A549 (cell line): ENCODE measurements at regions not wholly inside any gene's neighbourhood (a gene's known extent, or its start where the extent isn't known, plus 50 kb on each side); places are given as distances from the start of the nearest gene placed in this dataset.

Experiments
- ATAC-seq, 2 experiments: fragments of 200-7000 bp in 1 of 2; fragments of >200 bp in 1 of 2; cut with Nextera tagmentation in 1 of 2; cut with Tn5 transposase in 1 of 2; 3 replicates each; pipeline versions ENCODE4 v1.8.0 to v1.9.1; 2018 to 2020; ENCODE audit warnings: mild to moderate bottlenecking in 1 of 2, moderate library complexity in 1 of 2
- CTCF ChIA-PET: fragments of 300-600 bp; sonication (Branson Sonifier 250); formaldehyde crosslinking; extraction: SDS; loops from one replicate; lab custom pipeline; 2021; ENCODE audit warnings: antibody characterized with exemption, inconsistent platforms; lab: Yijun Ruan, JAX
- POLR2A ChIA-PET: fragments of 350-600 bp; formaldehyde crosslinking; extraction: SDS; loops from one replicate; lab custom pipeline; 2021; ENCODE audit warnings: antibody characterized with exemption, inconsistent platforms; lab: Yijun Ruan, JAX
- DNase-seq, 2 experiments: peaks; one replicate each; pipeline versions ENCODE4 v3.0.0 to v3.0.0-alpha.2; 2011 to 2016; ENCODE audit warnings: low read depth in 1 of 2, low spot score in 1 of 2
- FAIRE-seq: peaks from 2 replicates; lab custom pipeline; 2011; peaks lifted over from hg19 to GRCh38; lab: Jason Lieb, UNC
- H3K27ac ChIP-seq, 2 experiments: fragments of >200 bp; sonication (Bioruptor Twin); formaldehyde crosslinking; 3 replicates each; pipeline ENCODE4 v1.5.1; 2016 to 2017
- H3K4me1 ChIP-seq: fragments of >200 bp; sonication (Bioruptor Twin); formaldehyde crosslinking; 3 replicates; pipeline ENCODE4 v1.6.1; 2016
- H3K4me2 ChIP-seq: fragments of >200 bp; sonication (Bioruptor Twin); formaldehyde crosslinking; 3 replicates; pipeline ENCODE4 v1.6.1; 2016
- H3K4me3 ChIP-seq: fragments of >200 bp; sonication (Bioruptor Twin); formaldehyde crosslinking; 3 replicates; pipeline ENCODE4 v1.5.1; 2016
- H3K9me3 ChIP-seq: fragments of >200 bp; sonication (Bioruptor Twin); formaldehyde crosslinking; 3 replicates; pipeline ENCODE4 v1.6.1; 2016
- CEBPB ChIP-seq, 2 experiments: fragments of >200 bp in 1 of 2; sonication (Bioruptor Twin) in 1 of 2; formaldehyde crosslinking in 1 of 2; IDR thresholded peaks; 2 replicates each; pipeline ENCODE4 v1.6.1; 2012 to 2016
- EHF ChIP-seq: fragments of 250-450 bp; sonication (Bioruptor Pico); IDR thresholded peaks from 2 replicates; pipeline ENCODE4 v1.5.0; 2020; ENCODE audit warnings: mild to moderate bottlenecking
- FOSB ChIP-seq: fragments of 250-450 bp; sonication (Bioruptor Pico); IDR thresholded peaks from 2 replicates; pipeline ENCODE4 v1.5.0; 2020; ENCODE audit warnings: mild to moderate bottlenecking, moderate library complexity
- FOSL2 ChIP-seq, 2 experiments: fragments of 450-650 bp in 1 of 2; fragments of >200 bp in 1 of 2; sonication (Bioruptor Twin) in 1 of 2; formaldehyde crosslinking; IDR thresholded peaks; 2 replicates each; pipeline versions ENCODE4 v1.5.0 to v1.6.1; 2016 to 2020; ENCODE audit warnings: mild to moderate bottlenecking in 1 of 2, moderate library complexity in 1 of 2
- GATA3 ChIP-seq: IDR thresholded peaks from 2 replicates; pipeline ENCODE4 v1.6.1; 2012; ENCODE audit warnings: borderline replicate concordance
- HDAC2 ChIP-seq: fragments of 200-600 bp; sonication (generic); IDR thresholded peaks from 2 replicates; pipeline ENCODE4 v1.6.1; 2016
- HEYL ChIP-seq: fragments of 250-450 bp; sonication (Bioruptor Pico); IDR thresholded peaks from 2 replicates; pipeline ENCODE4 v1.8.0; 2021; ENCODE audit warnings: mild to moderate bottlenecking, moderate library complexity
- HOXA7 ChIP-seq: fragments of 250-450 bp; sonication (Bioruptor Pico); IDR thresholded peaks from 2 replicates; pipeline ENCODE4 v1.5.0; 2020; ENCODE audit warnings: mild to moderate bottlenecking, moderate library complexity
- HOXB5 ChIP-seq: fragments of 250-450 bp; sonication (Bioruptor Pico); IDR thresholded peaks from 2 replicates; pipeline ENCODE4 v1.5.0; 2020; ENCODE audit warnings: mild to moderate bottlenecking, moderate library complexity
- KDM5A ChIP-seq: fragments of 200-600 bp; sonication (generic); IDR thresholded peaks from 2 replicates; pipeline ENCODE4 v1.6.1; 2016; ENCODE audit warnings: antibody characterized with exemption, mild to moderate bottlenecking
- MYC ChIP-seq: IDR thresholded peaks from 2 replicates; pipeline ENCODE4 v1.6.1; 2012; ENCODE audit warnings: mild to moderate bottlenecking, inconsistent platforms, low read length, improper control_type of control experiment, borderline replicate concordance
- POLR2A ChIP-seq: IDR thresholded peaks from 2 replicates; pipeline ENCODE4 v1.6.1; 2012; ENCODE audit warnings: mild to moderate bottlenecking, low read length
- RAD21 ChIP-seq, 2 experiments: fragments of >200 bp in 1 of 2; sonication (Bioruptor Twin) in 1 of 2; formaldehyde crosslinking in 1 of 2; IDR thresholded peaks in 1 of 2; conservative IDR thresholded peaks in 1 of 2; 2 replicates in 1 of 2; 3 replicates in 1 of 2; pipeline ENCODE4 v1.6.1; 2012 to 2018; ENCODE audit warnings: inconsistent platforms in 1 of 2
- RCOR1 ChIP-seq: fragments of 150-350 bp; IDR thresholded peaks from 2 replicates; pipeline ENCODE4 v1.6.1; 2014; ENCODE audit warnings: antibody characterized with exemption, low read length, low read depth
- SREBF2 ChIP-seq: fragments of 450-650 bp; IDR thresholded peaks from 2 replicates; pipeline ENCODE4 v1.6.1; 2014; ENCODE audit warnings: mild to moderate bottlenecking, moderate library complexity
- ZFP36 ChIP-seq: fragments of 450-650 bp; IDR thresholded peaks from 2 replicates; pipeline ENCODE4 v1.6.1; 2014; ENCODE audit warnings: borderline replicate concordance; ENCODE audit not compliant: partially characterized antibody
- ZSCAN20 ChIP-seq: fragments of 250-450 bp; sonication (Bioruptor Pico); IDR thresholded peaks from 2 replicates; pipeline ENCODE4 v1.8.0; 2022; ENCODE audit warnings: mild to moderate bottlenecking, moderate library complexity
- WGBS: methylation state at CpG from one replicate; pipeline ENCODE4 v1.1.6; 2017; ENCODE audit errors: missing lambda C conversion rate; 5-methylcytosine and 5-hydroxymethylcytosine counted together
- TF ChIP-seq, protein P1 (sequence below): fragments of 200-600 bp; sonication (generic); IDR thresholded peaks from 2 replicates; pipeline ENCODE4 v1.6.1; 2016; ENCODE audit warnings: antibody characterized with exemption, mild to moderate bottlenecking, moderate library complexity
- TF ChIP-seq, protein P2 (sequence below): fragments of 250-450 bp; sonication (Bioruptor Pico); IDR thresholded peaks from 2 replicates; pipeline ENCODE4 v1.5.0; 2021; ENCODE audit warnings: mild to moderate bottlenecking, moderate library complexity, borderline replicate concordance
- TF ChIP-seq, protein P3 (sequence below): IDR thresholded peaks from 2 replicates; pipeline ENCODE4 v1.6.1; 2012; ENCODE audit warnings: low read depth, borderline replicate concordance
- TF ChIP-seq, protein P4 (sequence below): fragments of >200 bp; sonication (Bioruptor Twin); formaldehyde crosslinking; IDR thresholded peaks from 2 replicates; pipeline ENCODE4 v1.6.1; 2016

DNA sequence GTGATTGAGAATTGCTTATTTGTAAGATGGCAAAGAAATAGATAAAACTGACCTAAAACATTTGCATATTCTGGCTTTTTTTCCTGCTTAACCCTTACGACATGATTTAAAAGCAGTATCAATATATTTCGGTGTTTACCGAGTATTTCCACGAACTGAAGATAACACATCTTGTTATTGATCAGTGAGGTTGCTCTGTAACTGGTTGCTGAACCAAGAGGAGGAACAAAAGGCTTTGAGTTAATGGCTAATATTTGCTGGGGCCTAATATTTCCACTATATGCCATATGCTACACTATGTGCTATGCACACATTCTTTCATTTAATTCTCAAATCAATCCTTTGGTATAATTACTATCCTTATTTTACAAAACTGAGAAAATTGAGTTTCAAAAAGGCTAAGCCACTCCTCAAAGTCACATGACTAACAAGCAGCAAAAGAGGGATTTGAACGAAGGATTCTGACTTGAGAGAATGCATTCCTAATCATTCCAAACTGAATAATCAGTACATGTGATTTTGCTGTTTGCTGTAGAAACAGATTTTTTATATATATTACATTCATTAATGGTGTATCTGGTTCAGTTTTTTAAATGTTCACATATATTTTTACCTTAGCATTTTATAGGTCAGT, 346.0 kb downstream of the USP25 start:
- Histone ChIP-seq H3K9me3 (no peaks in the 10 kb centered on the region), H3K4me2 (no peak overlapping the region), H3K4me3 (no peak overlapping the region), H3K27ac (no peak overlapping the region), H3K4me1 (peaks cover 9% of the 10 kb centered on the region; the same call in 2 of the 3 replicates)
- FAIRE-seq (no peak), DNase-seq (no peak), ATAC-seq (no peak)
- 90% methylated on average over 5 of the region's 5 CpGs for WGBS
- POLR2A ChIA-PET, result no interaction called here
- TF ChIP-seq EHF (no peak), CEBPB (IDR thresholded peaks at IDR 0.05) (no peak), HOXA7 (CRISPR knock-in tag) (no peak), ZSCAN20 (CRISPR knock-in tag) (no peak), POLR2A (no peak), FOSL2 (IDR thresholded peaks at IDR 0.05) (no peak), FOSL2 (CRISPR knock-in tag; IDR thresholded peaks at IDR 0.05) (no peak), ZFP36 (no peak), SREBF2 (no peak), FOSB (no peak), KDM5A (no peak)
- CTCF ChIA-PET, result no interaction called here

DNA sequence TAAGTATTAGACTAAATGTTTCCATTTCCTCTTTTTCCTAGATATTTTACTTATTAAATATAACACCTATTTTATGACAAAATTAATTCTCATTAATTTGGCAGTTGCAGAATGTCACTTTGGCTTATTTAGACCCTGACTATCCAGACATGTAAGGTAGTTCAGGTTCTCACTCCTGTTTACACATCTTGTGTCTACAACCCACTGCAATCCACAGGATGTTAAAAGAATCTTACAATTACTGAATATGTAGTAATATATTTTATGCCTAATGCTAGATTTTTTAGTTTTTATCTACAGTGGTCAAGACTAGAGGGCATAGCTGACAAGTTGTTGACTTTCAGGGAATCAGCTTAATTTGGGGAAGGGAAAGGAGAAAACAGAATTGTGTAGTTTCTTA, 346.7 kb downstream of the USP25 start:
- H3K9me3 ChIP-seq, result no peaks in the 10 kb centered on the region
- no peak for DNase-seq
- TF ChIP-seq, protein P1, sequence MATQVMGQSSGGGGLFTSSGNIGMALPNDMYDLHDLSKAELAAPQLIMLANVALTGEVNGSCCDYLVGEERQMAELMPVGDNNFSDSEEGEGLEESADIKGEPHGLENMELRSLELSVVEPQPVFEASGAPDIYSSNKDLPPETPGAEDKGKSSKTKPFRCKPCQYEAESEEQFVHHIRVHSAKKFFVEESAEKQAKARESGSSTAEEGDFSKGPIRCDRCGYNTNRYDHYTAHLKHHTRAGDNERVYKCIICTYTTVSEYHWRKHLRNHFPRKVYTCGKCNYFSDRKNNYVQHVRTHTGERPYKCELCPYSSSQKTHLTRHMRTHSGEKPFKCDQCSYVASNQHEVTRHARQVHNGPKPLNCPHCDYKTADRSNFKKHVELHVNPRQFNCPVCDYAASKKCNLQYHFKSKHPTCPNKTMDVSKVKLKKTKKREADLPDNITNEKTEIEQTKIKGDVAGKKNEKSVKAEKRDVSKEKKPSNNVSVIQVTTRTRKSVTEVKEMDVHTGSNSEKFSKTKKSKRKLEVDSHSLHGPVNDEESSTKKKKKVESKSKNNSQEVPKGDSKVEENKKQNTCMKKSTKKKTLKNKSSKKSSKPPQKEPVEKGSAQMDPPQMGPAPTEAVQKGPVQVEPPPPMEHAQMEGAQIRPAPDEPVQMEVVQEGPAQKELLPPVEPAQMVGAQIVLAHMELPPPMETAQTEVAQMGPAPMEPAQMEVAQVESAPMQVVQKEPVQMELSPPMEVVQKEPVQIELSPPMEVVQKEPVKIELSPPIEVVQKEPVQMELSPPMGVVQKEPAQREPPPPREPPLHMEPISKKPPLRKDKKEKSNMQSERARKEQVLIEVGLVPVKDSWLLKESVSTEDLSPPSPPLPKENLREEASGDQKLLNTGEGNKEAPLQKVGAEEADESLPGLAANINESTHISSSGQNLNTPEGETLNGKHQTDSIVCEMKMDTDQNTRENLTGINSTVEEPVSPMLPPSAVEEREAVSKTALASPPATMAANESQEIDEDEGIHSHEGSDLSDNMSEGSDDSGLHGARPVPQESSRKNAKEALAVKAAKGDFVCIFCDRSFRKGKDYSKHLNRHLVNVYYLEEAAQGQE, result no peak
- TF ChIP-seq HDAC2 (no peak), MYC (no peak)
- TF ChIP-seq, protein P2, sequence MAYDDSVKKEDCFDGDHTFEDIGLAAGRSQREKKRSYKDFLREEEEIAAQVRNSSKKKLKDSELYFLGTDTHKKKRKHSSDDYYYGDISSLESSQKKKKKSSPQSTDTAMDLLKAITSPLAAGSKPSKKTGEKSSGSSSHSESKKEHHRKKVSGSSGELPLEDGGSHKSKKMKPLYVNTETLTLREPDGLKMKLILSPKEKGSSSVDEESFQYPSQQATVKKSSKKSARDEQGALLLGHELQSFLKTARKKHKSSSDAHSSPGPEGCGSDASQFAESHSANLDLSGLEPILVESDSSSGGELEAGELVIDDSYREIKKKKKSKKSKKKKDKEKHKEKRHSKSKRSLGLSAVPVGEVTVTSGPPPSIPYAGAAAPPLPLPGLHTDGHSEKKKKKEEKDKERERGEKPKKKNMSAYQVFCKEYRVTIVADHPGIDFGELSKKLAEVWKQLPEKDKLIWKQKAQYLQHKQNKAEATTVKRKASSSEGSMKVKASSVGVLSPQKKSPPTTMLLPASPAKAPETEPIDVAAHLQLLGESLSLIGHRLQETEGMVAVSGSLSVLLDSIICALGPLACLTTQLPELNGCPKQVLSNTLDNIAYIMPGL, result no peak
- TF ChIP-seq, protein P3, sequence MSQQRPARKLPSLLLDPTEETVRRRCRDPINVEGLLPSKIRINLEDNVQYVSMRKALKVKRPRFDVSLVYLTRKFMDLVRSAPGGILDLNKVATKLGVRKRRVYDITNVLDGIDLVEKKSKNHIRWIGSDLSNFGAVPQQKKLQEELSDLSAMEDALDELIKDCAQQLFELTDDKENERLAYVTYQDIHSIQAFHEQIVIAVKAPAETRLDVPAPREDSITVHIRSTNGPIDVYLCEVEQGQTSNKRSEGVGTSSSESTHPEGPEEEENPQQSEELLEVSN, result no peak
- TF ChIP-seq, all 56 proteins: peak for 0
- CTCF ChIA-PET, result no interaction called here
- H3K4me1 ChIP-seq, result peaks cover 9% of the 10 kb centered on the region; the same call in 2 of the 3 replicates
- H3K4me3 ChIP-seq, result no peak overlapping the region
- H3K4me2 ChIP-seq, result no peak overlapping the region
- POLR2A ChIA-PET, result no interaction called here
- FAIRE-seq (no peak), ATAC-seq (no peak)
- H3K27ac ChIP-seq, result no peak overlapping the region

DNA sequence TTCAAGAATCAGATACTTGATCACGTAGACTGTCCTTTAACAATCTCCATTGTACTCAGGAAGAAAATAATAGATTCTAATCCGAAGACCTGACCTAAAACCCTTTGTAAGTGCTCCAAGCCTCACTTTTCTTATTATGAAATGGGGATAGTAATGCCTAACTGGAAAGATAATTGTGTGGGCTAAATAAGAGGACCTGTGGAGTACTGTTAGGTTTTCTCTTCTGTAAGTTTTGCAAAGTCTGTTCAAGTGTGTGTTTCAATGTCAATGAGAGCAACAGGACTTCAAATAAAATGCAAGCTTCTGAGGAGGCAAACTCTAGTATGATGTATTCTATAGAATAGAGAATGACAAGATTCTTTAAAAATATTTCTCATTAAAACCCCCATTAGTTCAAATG, 348.6 kb downstream of the USP25 start:
- ATAC-seq (no peak), FAIRE-seq (no peak), DNase-seq (no peak)
- Histone ChIP-seq H3K4me3 (no peak overlapping the region), H3K4me1 (peaks cover 12% of the 10 kb centered on the region; the same call in 2 of the 3 replicates), H3K4me2 (no peak overlapping the region), H3K27ac (no peak overlapping the region), H3K9me3 (no peaks in the 10 kb centered on the region)
- ChIA-PET CTCF (no interaction called here), POLR2A (no interaction called here)
- TF ChIP-seq HEYL (CRISPR knock-in tag) (no peak), HOXB5 (CRISPR knock-in tag) (no peak), RAD21 (conservative IDR thresholded peaks at IDR 0.05 in 1 of 2, IDR thresholded peaks at IDR 0.05 in 1 of 2) (no peak), GATA3 (no peak), RCOR1 (no peak)
- TF ChIP-seq, protein P4, sequence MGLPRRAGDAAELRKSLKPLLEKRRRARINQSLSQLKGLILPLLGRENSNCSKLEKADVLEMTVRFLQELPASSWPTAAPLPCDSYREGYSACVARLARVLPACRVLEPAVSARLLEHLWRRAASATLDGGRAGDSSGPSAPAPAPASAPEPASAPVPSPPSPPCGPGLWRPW, result no peak
- 84% methylated on average over 2 of the region's 2 CpGs for WGBS
